ENCODE measurements at regions not wholly inside any gene's neighbourhood (a gene's known extent, or its start where the extent isn't known, plus 50 kb on each side); places are given as distances from the start of the nearest gene placed in this dataset.
A peak's percentile ranks its signal among the peaks of the same experiment; 100 is the strongest.

GRCh38 chr15:79373113-79373512 lies 59.0 kb upstream of the MINAR1 start:
- no peak for DNase-seq

GRCh38 chr15:79373728-79374127 lies 58.4 kb upstream of the MINAR1 start:
- no peak for DNase-seq

GRCh38 chr15:79376383-79376782 lies 55.8 kb upstream of the MINAR1 start:
- no peak for DNase-seq

DNA sequence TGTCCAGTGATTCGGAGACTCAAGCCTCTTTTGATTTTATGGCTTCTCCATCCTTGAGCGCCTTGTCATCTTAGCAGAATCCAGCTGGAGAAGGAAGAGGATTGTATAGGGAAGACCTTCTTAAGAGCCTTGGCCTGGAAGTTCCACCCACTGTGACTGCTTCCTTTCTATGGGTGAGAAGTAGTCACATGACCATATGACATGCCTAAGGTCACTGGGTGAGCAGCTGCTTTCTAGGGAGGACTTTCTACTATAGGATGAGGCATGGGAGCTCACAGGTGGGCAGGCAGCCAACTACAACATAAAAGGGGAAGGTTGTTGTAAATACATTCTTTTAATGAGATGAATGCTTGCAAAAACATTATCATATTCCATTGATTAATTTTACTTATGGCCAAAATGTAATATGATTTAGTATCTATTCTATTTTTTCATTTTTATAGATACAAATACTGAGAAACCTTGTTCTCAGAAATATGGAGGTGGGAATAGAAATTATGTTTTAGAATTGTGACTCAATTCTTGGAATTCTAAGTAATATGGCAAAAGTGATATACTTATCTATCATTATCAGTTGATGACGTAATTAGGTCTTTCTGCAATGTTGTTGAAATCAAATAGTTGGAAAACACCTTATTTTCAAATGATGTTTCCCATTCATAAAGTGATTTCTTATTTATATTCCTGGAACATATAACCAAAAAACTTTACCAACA lies 53.6 kb upstream of the MINAR1 start:
- DNase-seq = peak; percentile 32

DNA sequence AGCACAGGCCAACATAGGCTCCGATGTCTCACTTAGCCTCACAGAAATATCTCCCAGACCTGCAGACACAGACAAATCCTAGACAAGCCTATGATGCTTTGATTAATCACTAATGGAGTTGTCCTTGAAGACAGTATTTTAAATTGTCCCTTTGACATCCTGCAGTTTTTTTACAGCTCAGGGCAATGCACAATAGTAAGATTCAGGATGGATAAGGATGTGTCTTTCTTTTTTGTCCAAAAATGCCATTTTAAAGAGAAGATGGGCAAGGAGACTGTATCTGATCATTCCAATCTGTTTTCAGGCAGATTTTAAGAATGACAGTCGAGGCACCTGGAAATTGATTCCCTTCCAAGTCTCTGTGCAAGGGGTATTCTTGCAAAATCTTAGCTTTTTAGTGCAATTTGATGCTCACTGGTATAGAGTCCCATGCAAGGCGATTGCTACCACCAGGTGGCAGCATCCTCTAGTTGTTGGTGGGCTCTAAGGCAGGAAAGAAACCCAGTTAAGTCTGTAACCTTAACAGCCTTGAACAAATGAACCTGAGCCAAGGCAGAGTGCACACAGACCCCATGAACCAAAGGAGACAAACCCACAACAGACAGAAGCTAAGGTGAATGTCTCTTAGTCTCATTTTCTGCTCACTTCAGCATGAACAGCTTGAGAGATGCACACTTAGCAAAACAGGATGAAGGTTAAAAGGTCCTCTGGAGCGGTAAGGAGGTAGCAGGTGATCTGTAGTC lies 51.2 kb upstream of the MINAR1 start:
- peak; percentile 86 for DNase-seq

- DNase-seq = no peak
Observed at GRCh38 chr15:79381593-79381992, 50.5 kb upstream of the MINAR1 start.

Measured in NCI-H82 (cell line).